ENCODE measurements at regions not wholly inside any gene's neighbourhood (a gene's known extent, or its start where the extent isn't known, plus 50 kb on each side); places are given as distances from the start of the nearest gene placed in this dataset.

DNA sequence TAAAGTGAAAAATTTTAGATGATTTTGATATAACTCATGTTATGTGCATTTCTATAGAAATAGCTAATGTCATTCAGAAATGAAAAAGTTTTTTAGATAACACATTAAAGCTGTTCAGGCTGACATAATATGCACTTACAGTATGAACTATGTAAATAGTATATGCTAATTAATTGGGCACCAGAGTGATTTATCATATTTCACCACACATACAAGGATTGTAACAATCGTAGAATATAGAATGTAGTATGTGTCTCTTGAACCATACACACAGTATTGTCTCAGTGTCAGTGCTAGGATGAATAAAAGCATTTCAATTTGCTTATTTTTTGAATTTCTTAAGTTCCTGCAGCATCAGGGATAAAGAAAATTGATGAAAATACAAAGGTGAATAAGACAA lies 710.0 kb downstream of the OTOL1 start:
- no peak for ATAC-seq
- H2AFZ ChIP-seq (ENCODE audit: control insufficient read depth, low read depth, low read length) = no peak overlapping the region

More for the DNA sequence above, 710.0 kb downstream of the OTOL1 start:
- CTCF ChIA-PET = interaction anchor here (1.0 kb wide), 1 partner anchor 14 kb away, joined by 3 read pairs; no protein-coding TSS in a partner anchor
- no TSS peak for BruUV-seq (replicated peaks)
- intact Hi-C loops (cut with micrococcal nuclease; ENCODE audit: unreplicated experiment) (no loop called here), in situ Hi-C loops (cut with MboI) (no loop called here)
- no peak overlapping the region for H3K4me3 ChIP-seq
- H3K27ac ChIP-seq (ENCODE audit: control insufficient read depth, insufficient read depth) = no peak overlapping the region
- no peaks in the 10 kb centered on the region for H3K79me2 ChIP-seq (ENCODE audit: control insufficient read depth, insufficient read depth, low read length)
- no peaks in the 10 kb centered on the region for H3K4me1 ChIP-seq (ENCODE audit: control insufficient read depth, insufficient read depth, low read length)
- RAD21 ChIA-PET (ENCODE audit: unreplicated experiment) = no interaction called here
- SMC1A ChIA-PET (ENCODE audit: uncharacterized antibody, unreplicated experiment) = interaction anchor here (0.6 kb wide), 1 partner anchor 13 kb away, joined by 3 read pairs; no protein-coding TSS in a partner anchor
- H3K27me3 ChIP-seq (replicated peaks in 1 of 2; ENCODE audit: control insufficient read depth in 2 of 2, insufficient read depth in 2 of 2, low read length in 1 of 2) = no peaks in the 10 kb centered on the region
- no peak for TF ChIP-seq SUZ12 (IDR thresholded peaks at IDR 0.05; ENCODE audit: unreplicated experiment)
- TF ChIP-seq, protein P1, sequence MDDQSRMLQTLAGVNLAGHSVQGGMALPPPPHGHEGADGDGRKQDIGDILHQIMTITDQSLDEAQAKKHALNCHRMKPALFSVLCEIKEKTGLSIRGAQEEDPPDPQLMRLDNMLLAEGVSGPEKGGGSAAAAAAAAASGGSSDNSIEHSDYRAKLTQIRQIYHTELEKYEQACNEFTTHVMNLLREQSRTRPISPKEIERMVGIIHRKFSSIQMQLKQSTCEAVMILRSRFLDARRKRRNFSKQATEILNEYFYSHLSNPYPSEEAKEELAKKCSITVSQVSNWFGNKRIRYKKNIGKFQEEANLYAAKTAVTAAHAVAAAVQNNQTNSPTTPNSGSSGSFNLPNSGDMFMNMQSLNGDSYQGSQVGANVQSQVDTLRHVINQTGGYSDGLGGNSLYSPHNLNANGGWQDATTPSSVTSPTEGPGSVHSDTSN (IDR thresholded peaks at IDR 0.05; ENCODE audit: insufficient replicate concordance, low read depth, low read length) = no peak
- no peak for TF ChIP-seq RCOR1 (conservative IDR thresholded peaks at IDR 0.05; ENCODE audit: low read depth, low read length)
- no peak for TF ChIP-seq ZNF24 (IDR thresholded peaks at IDR 0.05)
- TF ChIP-seq JUNB (IDR thresholded peaks at IDR 0.05) = no peak
- TF ChIP-seq, protein P2, sequence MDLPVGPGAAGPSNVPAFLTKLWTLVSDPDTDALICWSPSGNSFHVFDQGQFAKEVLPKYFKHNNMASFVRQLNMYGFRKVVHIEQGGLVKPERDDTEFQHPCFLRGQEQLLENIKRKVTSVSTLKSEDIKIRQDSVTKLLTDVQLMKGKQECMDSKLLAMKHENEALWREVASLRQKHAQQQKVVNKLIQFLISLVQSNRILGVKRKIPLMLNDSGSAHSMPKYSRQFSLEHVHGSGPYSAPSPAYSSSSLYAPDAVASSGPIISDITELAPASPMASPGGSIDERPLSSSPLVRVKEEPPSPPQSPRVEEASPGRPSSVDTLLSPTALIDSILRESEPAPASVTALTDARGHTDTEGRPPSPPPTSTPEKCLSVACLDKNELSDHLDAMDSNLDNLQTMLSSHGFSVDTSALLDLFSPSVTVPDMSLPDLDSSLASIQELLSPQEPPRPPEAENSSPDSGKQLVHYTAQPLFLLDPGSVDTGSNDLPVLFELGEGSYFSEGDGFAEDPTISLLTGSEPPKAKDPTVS (IDR thresholded peaks at IDR 0.05; ENCODE audit: low read depth, low read length) = no peak
- no peak for TF ChIP-seq PAX8 (IDR thresholded peaks at IDR 0.05)
- TF ChIP-seq SMAD1 (IDR thresholded peaks at IDR 0.05; ENCODE audit: low read depth, partially characterized antibody) = no peak
- no peak for TF ChIP-seq IKZF1 (conservative IDR thresholded peaks at IDR 0.05)
- no peak for TF ChIP-seq DPF2 (IDR thresholded peaks at IDR 0.05)
- no peak for TF ChIP-seq RAD21 (IDR thresholded peaks at IDR 0.05; ENCODE audit: insufficient read depth, low read depth, low read length)
- no peak for TF ChIP-seq SIN3A (IDR thresholded peaks at IDR 0.05; ENCODE audit: low read depth, low read length)
- TF ChIP-seq, protein P3, sequence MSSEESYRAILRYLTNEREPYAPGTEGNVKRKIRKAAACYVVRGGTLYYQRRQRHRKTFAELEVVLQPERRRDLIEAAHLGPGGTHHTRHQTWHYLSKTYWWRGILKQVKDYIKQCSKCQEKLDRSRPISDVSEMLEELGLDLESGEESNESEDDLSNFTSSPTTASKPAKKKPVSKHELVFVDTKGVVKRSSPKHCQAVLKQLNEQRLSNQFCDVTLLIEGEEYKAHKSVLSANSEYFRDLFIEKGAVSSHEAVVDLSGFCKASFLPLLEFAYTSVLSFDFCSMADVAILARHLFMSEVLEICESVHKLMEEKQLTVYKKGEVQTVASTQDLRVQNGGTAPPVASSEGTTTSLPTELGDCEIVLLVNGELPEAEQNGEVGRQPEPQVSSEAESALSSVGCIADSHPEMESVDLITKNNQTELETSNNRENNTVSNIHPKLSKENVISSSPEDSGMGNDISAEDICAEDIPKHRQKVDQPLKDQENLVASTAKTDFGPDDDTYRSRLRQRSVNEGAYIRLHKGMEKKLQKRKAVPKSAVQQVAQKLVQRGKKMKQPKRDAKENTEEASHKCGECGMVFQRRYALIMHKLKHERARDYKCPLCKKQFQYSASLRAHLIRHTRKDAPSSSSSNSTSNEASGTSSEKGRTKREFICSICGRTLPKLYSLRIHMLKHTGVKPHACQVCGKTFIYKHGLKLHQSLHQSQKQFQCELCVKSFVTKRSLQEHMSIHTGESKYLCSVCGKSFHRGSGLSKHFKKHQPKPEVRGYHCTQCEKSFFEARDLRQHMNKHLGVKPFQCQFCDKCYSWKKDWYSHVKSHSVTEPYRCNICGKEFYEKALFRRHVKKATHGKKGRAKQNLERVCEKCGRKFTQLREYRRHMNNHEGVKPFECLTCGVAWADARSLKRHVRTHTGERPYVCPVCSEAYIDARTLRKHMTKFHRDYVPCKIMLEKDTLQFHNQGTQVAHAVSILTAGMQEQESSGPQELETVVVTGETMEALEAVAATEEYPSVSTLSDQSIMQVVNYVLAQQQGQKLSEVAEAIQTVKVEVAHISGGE (CRISPR knock-in tag; IDR thresholded peaks at IDR 0.05) = no peak
- TF ChIP-seq, protein P4, sequence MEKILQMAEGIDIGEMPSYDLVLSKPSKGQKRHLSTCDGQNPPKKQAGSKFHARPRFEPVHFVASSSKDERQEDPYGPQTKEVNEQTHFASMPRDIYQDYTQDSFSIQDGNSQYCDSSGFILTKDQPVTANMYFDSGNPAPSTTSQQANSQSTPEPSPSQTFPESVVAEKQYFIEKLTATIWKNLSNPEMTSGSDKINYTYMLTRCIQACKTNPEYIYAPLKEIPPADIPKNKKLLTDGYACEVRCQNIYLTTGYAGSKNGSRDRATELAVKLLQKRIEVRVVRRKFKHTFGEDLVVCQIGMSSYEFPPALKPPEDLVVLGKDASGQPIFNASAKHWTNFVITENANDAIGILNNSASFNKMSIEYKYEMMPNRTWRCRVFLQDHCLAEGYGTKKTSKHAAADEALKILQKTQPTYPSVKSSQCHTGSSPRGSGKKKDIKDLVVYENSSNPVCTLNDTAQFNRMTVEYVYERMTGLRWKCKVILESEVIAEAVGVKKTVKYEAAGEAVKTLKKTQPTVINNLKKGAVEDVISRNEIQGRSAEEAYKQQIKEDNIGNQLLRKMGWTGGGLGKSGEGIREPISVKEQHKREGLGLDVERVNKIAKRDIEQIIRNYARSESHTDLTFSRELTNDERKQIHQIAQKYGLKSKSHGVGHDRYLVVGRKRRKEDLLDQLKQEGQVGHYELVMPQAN (conservative IDR thresholded peaks at IDR 0.05) = no peak
- no peaks in the 10 kb centered on the region for H4K20me1 ChIP-seq (ENCODE audit: control insufficient read depth, insufficient read depth)
- no peak overlapping the region for H3K4me2 ChIP-seq (ENCODE audit: control insufficient read depth, insufficient read depth)
- 0% methylated on average over 1 of the region's 1 CpG for WGBS (ENCODE audit: insufficient coverage, insufficient replicate concordance, low lambda C conversion rate, missing lambda C conversion rate)
- no peaks in the 10 kb centered on the region for H3K36me3 ChIP-seq (ENCODE audit: control insufficient read depth in 2 of 2, insufficient read depth in 2 of 2, low read length in 1 of 2)
- no peak for FAIRE-seq
- no peaks in the 10 kb centered on the region for H3K9me3 ChIP-seq (replicated peaks; ENCODE audit: control insufficient read depth, insufficient read depth, low read length)
- H3K9ac ChIP-seq (ENCODE audit: control insufficient read depth, insufficient read depth, low read length) = no peak overlapping the region
- POLR2A ChIA-PET = no interaction called here
- DNase-seq (ENCODE audit: low read depth, low spot score) = no peak
